GM23338 (cell line): ENCODE measurements at regions not wholly inside any gene's neighbourhood (a gene's known extent, or its start where the extent isn't known, plus 50 kb on each side); places are given as distances from the start of the nearest gene placed in this dataset.

Experiments
- ATAC-seq: fragments of 200-7000 bp; cut with Tn5 transposase; 3 replicates; pipeline ENCODE4 v1.9.1; 2020
- DNase-seq: peaks from one replicate; pipeline ENCODE4 v3.0.0-alpha.2; 2015; ENCODE audit warnings: low spot score
- H2AFZ ChIP-seq: fragments of 200-600 bp; sonication (generic); 2 replicates; pipeline ENCODE4 v1.8.0; 2016; ENCODE audit warnings: antibody characterized with exemption, mild to moderate bottlenecking, moderate library complexity
- H3F3A ChIP-seq: fragments of 200-600 bp; sonication (generic); replicated peaks from 2 replicates; pipeline ENCODE4 v1.8.0; 2017; ENCODE audit warnings: antibody characterized with exemption, mixed run types, low read depth
- H3K27ac ChIP-seq: fragments of 200-600 bp; sonication (generic); 2 replicates; pipeline ENCODE4 v1.6.1; 2016; ENCODE audit warnings: low read depth
- H3K27me3 ChIP-seq: fragments of 200-600 bp; sonication (generic); 2 replicates; pipeline ENCODE4 v1.8.0; 2016; ENCODE audit warnings: mild to moderate bottlenecking, mixed run types, moderate library complexity; ENCODE audit not compliant: insufficient read depth
- H3K36me3 ChIP-seq: fragments of 200-600 bp; sonication (generic); 2 replicates; pipeline ENCODE4 v1.8.0; 2016; ENCODE audit warnings: mild to moderate bottlenecking; ENCODE audit not compliant: insufficient read depth
- H3K4me1 ChIP-seq: fragments of 200-600 bp; sonication (generic); 2 replicates; pipeline ENCODE4 v1.8.0; 2016; ENCODE audit warnings: mild to moderate bottlenecking, moderate library complexity; ENCODE audit not compliant: insufficient read depth
- H3K4me2 ChIP-seq: fragments of 200-600 bp; sonication (generic); 2 replicates; pipeline ENCODE4 v1.7.1; 2017; ENCODE audit warnings: mixed run types
- H3K4me3 ChIP-seq: fragments of 200-600 bp; sonication (generic); 2 replicates; pipeline ENCODE4 v1.6.1; 2016; ENCODE audit warnings: mixed run types
- H3K79me2 ChIP-seq: fragments of 200-600 bp; sonication (generic); replicated peaks from 2 replicates; pipeline ENCODE4 v1.8.0; 2017; ENCODE audit warnings: mild to moderate bottlenecking; ENCODE audit not compliant: insufficient read depth
- H3K9me2 ChIP-seq: fragments of 200-600 bp; sonication (generic); 2 replicates; pipeline ENCODE4 v1.8.0; 2017; ENCODE audit not compliant: insufficient read depth
- H4K20me1 ChIP-seq: fragments of 200-600 bp; sonication (generic); replicated peaks from 2 replicates; pipeline ENCODE4 v1.8.0; 2017; ENCODE audit warnings: mild to moderate bottlenecking; ENCODE audit not compliant: insufficient read depth
- H3K27ac Mint-ChIP-seq: 2 replicates; pipeline ENCODE4 v1.8.0; 2020; ENCODE audit warnings: inconsistent platforms, mild to moderate bottlenecking, moderate library complexity, mixed read lengths
- H3K27me3 Mint-ChIP-seq: 3 replicates; pipeline ENCODE4 v1.8.0; 2022; ENCODE audit warnings: low read depth, mild to moderate bottlenecking, moderate library complexity, mixed read lengths, inconsistent platforms; ENCODE audit not compliant: insufficient read depth, poor library complexity
- H3K36me3 Mint-ChIP-seq: 3 replicates; pipeline ENCODE4 v1.8.0; 2021; ENCODE audit warnings: low read depth, mild to moderate bottlenecking, inconsistent platforms, moderate library complexity, mixed read lengths
- H3K4me1 Mint-ChIP-seq: 3 replicates; pipeline ENCODE4 v1.8.0; 2020; ENCODE audit warnings: mild to moderate bottlenecking, inconsistent platforms, mixed read lengths
- H3K4me3 Mint-ChIP-seq: 3 replicates; pipeline ENCODE4 v1.8.0; 2021; ENCODE audit warnings: moderate library complexity, mild to moderate bottlenecking, inconsistent platforms, mixed read lengths
- H3K9me3 Mint-ChIP-seq: 3 replicates; pipeline ENCODE4 v1.8.0; 2020; ENCODE audit warnings: moderate library complexity, mild to moderate bottlenecking, inconsistent platforms, mixed read lengths
- CREB1 ChIP-seq: fragments of 250-450 bp; sonication (Bioruptor Pico); IDR thresholded peaks from 2 replicates; pipeline ENCODE4 v1.5.0; 2020; ENCODE audit warnings: low read depth, mild to moderate bottlenecking, moderate library complexity
- CTCF ChIP-seq, 2 experiments: fragments of 200-600 bp in 1 of 2; sonication (generic) in 1 of 2; conservative IDR thresholded peaks; 2 replicates each; pipeline versions ENCODE4 v1.5.1 to v1.6.1; 2016 to 2017; ENCODE audit warnings: antibody characterized with exemption in 2 of 2, low read depth in 2 of 2, mild to moderate bottlenecking in 2 of 2, moderate library complexity in 1 of 2
- EZH2 ChIP-seq: fragments of 200-600 bp; sonication (generic); IDR thresholded peaks from one replicate; pipeline ENCODE4 v1.8.0; 2017; ENCODE audit warnings: antibody characterized with exemption, mild to moderate bottlenecking, low read depth; ENCODE audit not compliant: unreplicated experiment
- EZH2phosphoT487 ChIP-seq: fragments of 200-600 bp; sonication (generic); IDR thresholded peaks from one replicate; pipeline ENCODE4 v1.8.1; 2018; ENCODE audit warnings: antibody characterized with exemption; ENCODE audit not compliant: unreplicated experiment
- JUNB ChIP-seq: IDR thresholded peaks from one replicate; pipeline ENCODE4 v1.6.1; 2016; ENCODE audit warnings: antibody characterized with exemption; ENCODE audit not compliant: unreplicated experiment
- NANOG ChIP-seq: IDR thresholded peaks from 2 replicates; pipeline ENCODE4 v1.6.1; 2016; ENCODE audit warnings: antibody characterized with exemption, borderline replicate concordance
- POLR2AphosphoS5 ChIP-seq: IDR thresholded peaks from 2 replicates; pipeline ENCODE4 v1.6.1; 2016; ENCODE audit warnings: antibody characterized with exemption, low read depth
- STAT1 ChIP-seq: IDR thresholded peaks from one replicate; pipeline ENCODE4 v1.6.1; 2016; ENCODE audit warnings: antibody characterized with exemption; ENCODE audit not compliant: unreplicated experiment
- ZNF114 ChIP-seq: fragments of 250-450 bp; sonication (Bioruptor Pico); IDR thresholded peaks from 2 replicates; pipeline ENCODE4 v1.5.0; 2020; ENCODE audit warnings: mild to moderate bottlenecking, moderate library complexity
- ZNF331 ChIP-seq: fragments of 250-450 bp; sonication (Bioruptor Pico); IDR thresholded peaks from 2 replicates; pipeline ENCODE4 v1.5.0; 2020; ENCODE audit warnings: low read depth, mild to moderate bottlenecking, moderate library complexity
- ZNF462 ChIP-seq: fragments of 250-450 bp; sonication (Bioruptor Pico); IDR thresholded peaks from 2 replicates; pipeline ENCODE4 v1.5.0; 2020; ENCODE audit warnings: mild to moderate bottlenecking, moderate library complexity
- TF ChIP-seq, protein P1 (sequence below): IDR thresholded peaks from 2 replicates; pipeline ENCODE4 v1.6.1; 2016; ENCODE audit warnings: antibody characterized with exemption
- TF ChIP-seq, protein P2 (sequence below): IDR thresholded peaks from one replicate; pipeline ENCODE4 v1.6.1; 2018; ENCODE audit warnings: antibody characterized with exemption; ENCODE audit not compliant: unreplicated experiment

GRCh38 chr12:90303771-90304170, 595.1 kb upstream of the ATP2B1 start:
- Histone ChIP-seq H3K4me3 (no peak overlapping the region), H3K79me2 (no peaks in the 10 kb centered on the region), H3K36me3 (no peaks in the 10 kb centered on the region), H3K27ac (no peak overlapping the region), H3K4me2 (no peak overlapping the region), H3K4me1 (0 out of 2 replicates have a peak, but pooled peaks cover 4% of the 10 kb centered on the region), H3K9me2 (no peaks in the 10 kb centered on the region), H4K20me1 (no peaks in the 10 kb centered on the region), H3K27me3 (no peaks in the 10 kb centered on the region), H3F3A (no peaks in the 10 kb centered on the region), H2AFZ (no peak overlapping the region)
- ATAC-seq (no peak), DNase-seq (no peak)
- H3K27ac Mint-ChIP-seq = no peak overlapping the region
- H3K36me3 Mint-ChIP-seq = no peaks in the 10 kb centered on the region
- no peaks in the 10 kb centered on the region for H3K9me3 Mint-ChIP-seq
- H3K27me3 Mint-ChIP-seq = peaks cover 1% of the 10 kb centered on the region
- no peak overlapping the region for H3K4me3 Mint-ChIP-seq
- TF ChIP-seq CTCF (conservative IDR thresholded peaks at IDR 0.05; ENCODE audit: low read depth in 2 of 2) (no peak), ZNF114 (CRISPR knock-in tag) (no peak), JUNB (no peak), STAT1 (no peak), POLR2AphosphoS5 (no peak), NANOG (no peak), ZNF331 (CRISPR knock-in tag) (no peak), EZH2phosphoT487 (no peak), EZH2 (no peak), ZNF462 (CRISPR knock-in tag) (no peak), CREB1 (CRISPR knock-in tag) (no peak)
- TF ChIP-seq, protein P1, sequence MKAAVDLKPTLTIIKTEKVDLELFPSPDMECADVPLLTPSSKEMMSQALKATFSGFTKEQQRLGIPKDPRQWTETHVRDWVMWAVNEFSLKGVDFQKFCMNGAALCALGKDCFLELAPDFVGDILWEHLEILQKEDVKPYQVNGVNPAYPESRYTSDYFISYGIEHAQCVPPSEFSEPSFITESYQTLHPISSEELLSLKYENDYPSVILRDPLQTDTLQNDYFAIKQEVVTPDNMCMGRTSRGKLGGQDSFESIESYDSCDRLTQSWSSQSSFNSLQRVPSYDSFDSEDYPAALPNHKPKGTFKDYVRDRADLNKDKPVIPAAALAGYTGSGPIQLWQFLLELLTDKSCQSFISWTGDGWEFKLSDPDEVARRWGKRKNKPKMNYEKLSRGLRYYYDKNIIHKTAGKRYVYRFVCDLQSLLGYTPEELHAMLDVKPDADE = no peak
- TF ChIP-seq, protein P2, sequence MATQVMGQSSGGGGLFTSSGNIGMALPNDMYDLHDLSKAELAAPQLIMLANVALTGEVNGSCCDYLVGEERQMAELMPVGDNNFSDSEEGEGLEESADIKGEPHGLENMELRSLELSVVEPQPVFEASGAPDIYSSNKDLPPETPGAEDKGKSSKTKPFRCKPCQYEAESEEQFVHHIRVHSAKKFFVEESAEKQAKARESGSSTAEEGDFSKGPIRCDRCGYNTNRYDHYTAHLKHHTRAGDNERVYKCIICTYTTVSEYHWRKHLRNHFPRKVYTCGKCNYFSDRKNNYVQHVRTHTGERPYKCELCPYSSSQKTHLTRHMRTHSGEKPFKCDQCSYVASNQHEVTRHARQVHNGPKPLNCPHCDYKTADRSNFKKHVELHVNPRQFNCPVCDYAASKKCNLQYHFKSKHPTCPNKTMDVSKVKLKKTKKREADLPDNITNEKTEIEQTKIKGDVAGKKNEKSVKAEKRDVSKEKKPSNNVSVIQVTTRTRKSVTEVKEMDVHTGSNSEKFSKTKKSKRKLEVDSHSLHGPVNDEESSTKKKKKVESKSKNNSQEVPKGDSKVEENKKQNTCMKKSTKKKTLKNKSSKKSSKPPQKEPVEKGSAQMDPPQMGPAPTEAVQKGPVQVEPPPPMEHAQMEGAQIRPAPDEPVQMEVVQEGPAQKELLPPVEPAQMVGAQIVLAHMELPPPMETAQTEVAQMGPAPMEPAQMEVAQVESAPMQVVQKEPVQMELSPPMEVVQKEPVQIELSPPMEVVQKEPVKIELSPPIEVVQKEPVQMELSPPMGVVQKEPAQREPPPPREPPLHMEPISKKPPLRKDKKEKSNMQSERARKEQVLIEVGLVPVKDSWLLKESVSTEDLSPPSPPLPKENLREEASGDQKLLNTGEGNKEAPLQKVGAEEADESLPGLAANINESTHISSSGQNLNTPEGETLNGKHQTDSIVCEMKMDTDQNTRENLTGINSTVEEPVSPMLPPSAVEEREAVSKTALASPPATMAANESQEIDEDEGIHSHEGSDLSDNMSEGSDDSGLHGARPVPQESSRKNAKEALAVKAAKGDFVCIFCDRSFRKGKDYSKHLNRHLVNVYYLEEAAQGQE = no peak
- H3K4me1 Mint-ChIP-seq = peaks cover 12% of the 10 kb centered on the region; the same call in 2 of the 3 replicates
